ENCODE measurements at regions not wholly inside any gene's neighbourhood (a gene's known extent, or its start where the extent isn't known, plus 50 kb on each side); places are given as distances from the start of the nearest gene placed in this dataset.

GRCh38 chr4:18980516-18981233 lies 959.1 kb upstream of the LCORL start:
- BruUV-seq (replicated peaks) = no TSS peak
- ChIA-PET CTCF (ENCODE audit: low intra/inter-chr PET ratio, low total read pairs) (no interaction called here), POLR2A (no interaction called here)
- ATAC-seq (no peak), FAIRE-seq (no peak), DNase-seq (ENCODE audit: low spot score) (no peak)
- Histone ChIP-seq H3K9ac (ENCODE audit: insufficient read depth, low read depth, low read length) (no peak overlapping the region), H3K4me2 (ENCODE audit: low read depth, low read length) (no peak overlapping the region), H2AFZ (ENCODE audit: low read length) (no peak overlapping the region), H3K4me3 (replicated peaks in 1 of 3; ENCODE audit: insufficient read depth in 1 of 3, low read depth in 2 of 3, low read length in 3 of 3) (no peak overlapping the region), H3K79me2 (ENCODE audit: insufficient read depth, low read length) (no peaks in the 10 kb centered on the region), H4K20me1 (ENCODE audit: insufficient read depth, low read length) (no peaks in the 10 kb centered on the region), H3K27me3 (ENCODE audit: control insufficient read depth in 1 of 2, insufficient read depth in 2 of 2, low read length in 2 of 2) (no peaks in the 10 kb centered on the region), H3K36me3 (replicated peaks in 1 of 2; ENCODE audit: control insufficient read depth in 1 of 2, insufficient read depth in 2 of 2, low read length in 2 of 2) (no peaks in the 10 kb centered on the region), H3K4me1 (ENCODE audit: insufficient read depth, low read length) (no peaks in the 10 kb centered on the region), H3K9me3 (ENCODE audit: low read length) (peaks cover 63% of the 10 kb centered on the region), H3K27ac (ENCODE audit: extremely low read length, insufficient read depth, low read length) (no peak overlapping the region)
- intact Hi-C loops (cut with micrococcal nuclease; ENCODE audit: unreplicated experiment) = no loop called here
- no peak for TF ChIP-seq ZNF530 (CRISPR knock-in tag; IDR thresholded peaks at IDR 0.05; ENCODE audit: low read depth)
- no peak for TF ChIP-seq ZKSCAN1 (IDR thresholded peaks at IDR 0.05; ENCODE audit: low read length)
- TF ChIP-seq HDAC6 (IDR thresholded peaks at IDR 0.05; ENCODE audit: low read depth, low read length) = no peak
- TF ChIP-seq ADNP (CRISPR knock-in tag; IDR thresholded peaks at IDR 0.05) = no peak
- no peak for TF ChIP-seq BCL6 (CRISPR knock-in tag; IDR thresholded peaks at IDR 0.05)
- TF ChIP-seq, protein P1, sequence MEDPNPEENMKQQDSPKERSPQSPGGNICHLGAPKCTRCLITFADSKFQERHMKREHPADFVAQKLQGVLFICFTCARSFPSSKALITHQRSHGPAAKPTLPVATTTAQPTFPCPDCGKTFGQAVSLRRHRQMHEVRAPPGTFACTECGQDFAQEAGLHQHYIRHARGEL (CRISPR knock-in tag; IDR thresholded peaks at IDR 0.05) = no peak
- no peak for TF ChIP-seq ZNF552 (CRISPR knock-in tag; IDR thresholded peaks at IDR 0.05; ENCODE audit: borderline replicate concordance)
- 16% methylated on average over 7 of the region's 7 CpGs for WGBS (ENCODE audit: low lambda C conversion rate)
- in situ Hi-C loops (cut with HindIII; ENCODE audit: extremely low pct_ligation_motif_present, low pct_unique_long_range_greater_than_20kb) = no loop called here

DNA sequence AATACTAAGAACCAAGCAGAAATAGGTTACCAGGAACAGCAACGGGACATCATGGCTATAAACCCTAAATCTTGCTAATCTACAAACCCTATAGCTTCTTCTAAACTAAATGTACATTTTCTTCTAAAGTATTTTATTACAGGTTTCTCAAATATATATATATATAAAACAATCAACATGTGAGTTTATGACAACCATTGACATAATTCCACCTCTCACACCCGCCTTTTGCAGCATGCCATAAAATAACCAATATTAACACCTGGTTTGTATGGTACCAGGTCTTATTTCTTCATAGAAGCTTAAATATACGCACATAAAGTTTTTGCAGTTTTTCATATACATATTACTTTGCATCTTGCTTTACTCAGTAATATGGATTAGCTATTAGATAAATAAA lies 955.3 kb upstream of the LCORL start:
- Histone ChIP-seq H3K79me2 (ENCODE audit: insufficient read depth, low read length) (no peaks in the 10 kb centered on the region), H3K9ac (ENCODE audit: insufficient read depth, low read depth, low read length) (no peak overlapping the region), H3K4me1 (ENCODE audit: insufficient read depth, low read length) (no peaks in the 10 kb centered on the region), H2AFZ (ENCODE audit: low read length) (no peak overlapping the region), H3K4me3 (replicated peaks in 1 of 3; ENCODE audit: insufficient read depth in 1 of 3, low read depth in 2 of 3, low read length in 3 of 3) (no peak overlapping the region), H3K9me3 (ENCODE audit: low read length) (peaks cover 64% of the 10 kb centered on the region), H4K20me1 (ENCODE audit: insufficient read depth, low read length) (no peaks in the 10 kb centered on the region), H3K36me3 (replicated peaks in 1 of 2; ENCODE audit: control insufficient read depth in 1 of 2, insufficient read depth in 2 of 2, low read length in 2 of 2) (no peaks in the 10 kb centered on the region), H3K27me3 (ENCODE audit: control insufficient read depth in 1 of 2, insufficient read depth in 2 of 2, low read length in 2 of 2) (no peaks in the 10 kb centered on the region), H3K27ac (ENCODE audit: extremely low read length, insufficient read depth, low read length) (no peak overlapping the region), H3K4me2 (ENCODE audit: low read depth, low read length) (no peak overlapping the region)
- in situ Hi-C loops (cut with HindIII; ENCODE audit: extremely low pct_ligation_motif_present, low pct_unique_long_range_greater_than_20kb) (no loop called here), intact Hi-C loops (cut with micrococcal nuclease; ENCODE audit: unreplicated experiment) (no loop called here)
- 1% methylated on average over 3 of the region's 3 CpGs for WGBS (ENCODE audit: low lambda C conversion rate)
- DNase-seq (ENCODE audit: low spot score) = no peak
- no peak for ATAC-seq
- POLR2A ChIA-PET = no interaction called here
- no peak for TF ChIP-seq EHMT2 (IDR thresholded peaks at IDR 0.05; ENCODE audit: borderline replicate concordance, low read depth, low read length)
- TF ChIP-seq IKZF4 (CRISPR knock-in tag; IDR thresholded peaks at IDR 0.05; ENCODE audit: borderline replicate concordance, low read depth, not compliant biosample characterization) = no peak
- no peak for TF ChIP-seq SP5 (CRISPR knock-in tag; IDR thresholded peaks at IDR 0.05; ENCODE audit: borderline replicate concordance, low read depth)
- no TSS peak for BruUV-seq (replicated peaks)
- CTCF ChIA-PET (ENCODE audit: low intra/inter-chr PET ratio, low total read pairs) = no interaction called here
- no peak for FAIRE-seq

Data from HepG2 (cell line).